ENCODE measurements at regions not wholly inside any gene's neighbourhood (a gene's known extent, or its start where the extent isn't known, plus 50 kb on each side); places are given as distances from the start of the nearest gene placed in this dataset.
A peak's percentile ranks its signal among the peaks of the same experiment; 100 is the strongest.

DNA sequence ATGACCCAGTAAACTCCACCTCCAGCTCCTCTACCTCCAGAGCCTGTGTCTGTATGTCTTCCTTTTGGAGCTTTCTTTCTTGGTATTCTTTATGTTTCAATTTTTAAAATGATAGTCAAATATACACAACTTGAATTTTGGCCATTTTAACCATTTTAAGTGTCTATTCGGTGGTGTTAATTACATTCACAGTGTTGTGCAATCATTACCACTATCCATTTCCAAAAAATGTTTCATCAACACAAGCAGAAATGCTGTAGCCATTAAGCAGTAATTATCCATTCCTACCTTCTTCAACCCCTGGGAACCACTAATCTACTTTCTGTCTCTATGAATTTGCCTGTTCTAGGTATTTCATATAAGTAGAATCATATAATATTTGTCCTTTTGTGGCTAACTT, 194.5 kb upstream of the TSC22D2 start:
- no peak for DNase-seq

GRCh38 chr3:150210461-150211110, 197.5 kb upstream of the TSC22D2 start:
- DNase-seq: no peak

DNA sequence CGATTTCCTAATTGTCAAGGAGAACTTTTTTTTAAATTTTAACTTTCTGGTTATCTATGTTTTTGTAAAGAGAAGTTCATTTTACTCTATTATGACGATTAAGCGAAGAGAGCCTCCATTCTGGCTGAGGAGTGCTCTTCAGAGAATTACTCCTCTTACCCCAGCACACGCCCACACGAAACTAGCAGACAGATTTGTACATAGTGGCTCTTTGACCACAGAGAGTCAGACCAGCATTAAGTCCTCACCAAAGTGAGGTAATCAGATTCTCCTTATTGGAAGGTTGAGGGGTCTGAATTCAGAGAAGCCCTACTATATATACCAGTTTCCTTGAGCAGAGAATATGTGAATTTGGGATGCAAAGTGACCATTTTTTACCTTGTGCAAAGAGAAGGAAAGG, 204.8 kb upstream of the TSC22D2 start:
- no peak for DNase-seq

DNA sequence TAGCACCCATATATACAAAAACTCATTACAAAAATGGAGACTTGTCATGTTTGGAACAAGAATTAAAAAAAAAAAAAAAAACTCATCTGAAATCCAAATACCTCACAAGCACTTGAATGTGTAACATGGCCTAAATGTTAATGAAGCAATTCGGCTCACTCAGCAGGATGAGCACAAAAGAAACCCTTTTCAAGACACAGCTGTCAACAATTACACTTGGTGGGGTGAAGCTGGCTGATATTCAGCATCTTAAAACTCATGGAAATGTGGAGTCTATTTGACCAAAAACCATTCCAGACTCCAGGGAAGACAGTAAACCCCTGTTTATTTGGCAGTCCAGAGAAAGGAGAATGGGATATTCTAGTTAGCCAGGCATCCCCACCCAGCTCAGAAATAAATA, 205.4 kb upstream of the TSC22D2 start:
- no peak for DNase-seq

- DNase-seq: no peak
Observed at GRCh38 chr3:150194957-150195356, 213.1 kb upstream of the TSC22D2 start.

- no peak for DNase-seq
Observed at GRCh38 chr3:150194513-150194912, 213.6 kb upstream of the TSC22D2 start.

DNA sequence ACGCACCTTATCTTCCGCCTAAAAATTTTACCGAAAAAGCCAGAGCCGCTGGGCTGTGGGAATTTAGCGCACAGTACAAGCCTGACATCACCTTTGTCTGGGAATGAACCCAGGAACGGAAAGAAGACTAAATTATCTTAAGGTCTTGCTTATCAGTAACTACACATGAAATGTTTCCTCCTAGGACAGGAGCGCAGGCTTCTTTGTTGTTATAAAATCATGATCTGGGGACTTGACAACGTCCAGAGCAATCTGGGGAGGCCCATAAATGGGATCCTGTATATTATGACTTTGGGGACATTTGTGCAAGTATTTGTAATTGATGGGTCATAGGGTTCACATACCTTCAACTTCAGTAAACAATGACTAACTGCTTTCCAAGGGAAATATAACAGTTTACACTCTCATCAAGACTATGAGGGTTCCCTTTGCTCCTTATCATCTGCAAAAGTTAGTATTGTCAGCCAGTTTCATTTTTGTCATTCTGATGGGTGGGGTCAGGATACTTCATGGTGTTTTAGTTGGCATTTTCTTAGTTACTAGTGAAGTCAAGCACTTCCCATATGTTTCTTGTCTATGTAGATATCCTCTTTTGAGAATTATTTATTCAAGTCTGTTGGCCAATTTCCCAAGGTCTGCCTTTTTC, 213.9 kb upstream of the PFN2 start:
- DNase-seq: no peak

DNA sequence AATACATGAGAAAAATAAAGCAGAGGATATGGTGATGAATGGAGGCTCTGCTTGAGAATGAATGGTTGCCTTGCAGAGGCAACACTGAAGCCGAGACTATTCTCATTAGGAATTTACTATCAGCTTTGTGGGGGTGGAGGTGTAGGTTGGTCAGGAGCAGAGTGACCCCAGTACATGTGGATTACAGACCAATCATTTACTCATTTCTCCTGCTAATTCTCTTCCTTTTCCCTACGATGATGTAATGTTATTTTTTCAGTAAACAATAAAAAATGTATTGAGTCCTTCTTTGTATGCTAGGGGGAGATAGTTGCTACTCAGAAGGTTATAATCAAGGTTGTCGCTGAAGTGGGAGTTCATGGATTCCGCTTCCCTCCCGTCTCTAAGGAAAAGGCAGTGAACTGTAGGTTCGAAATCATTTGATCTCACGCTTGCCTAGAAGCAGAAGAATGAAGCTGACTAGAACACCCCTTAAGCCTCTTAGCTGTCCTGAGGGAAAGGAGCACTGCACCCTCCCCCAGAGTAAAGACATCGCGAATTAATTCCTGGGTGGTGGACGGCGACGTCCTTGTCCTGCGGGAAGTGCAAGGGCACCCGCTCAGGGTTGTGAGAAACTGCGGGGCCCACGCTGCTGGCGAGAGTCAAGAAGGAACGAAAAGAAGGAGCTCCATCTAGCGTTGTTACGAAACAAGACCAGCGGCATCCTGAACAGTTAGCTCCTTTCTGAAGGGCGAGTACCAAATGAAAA, 213.2 kb upstream of the PFN2 start:
- DNase-seq: peak; percentile 77

DNA sequence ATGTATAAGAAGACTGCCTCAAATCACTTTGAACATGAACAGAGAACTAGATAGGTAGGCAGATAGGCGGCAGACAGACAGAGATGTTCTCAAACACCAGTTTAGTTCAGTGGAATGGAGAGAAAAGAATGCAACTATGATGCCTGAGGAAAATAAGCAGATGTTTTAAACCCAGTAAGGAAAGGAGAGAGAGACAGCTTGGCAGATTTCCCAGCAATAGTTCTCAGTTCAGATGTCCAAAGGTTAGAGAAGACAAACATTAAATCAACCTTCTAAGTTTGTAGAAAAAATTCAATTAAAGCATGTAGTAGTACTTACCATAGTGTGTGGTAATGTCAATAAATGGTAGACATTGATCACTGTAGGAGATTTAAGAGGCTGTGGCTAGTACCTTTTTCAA, 209.6 kb upstream of the PFN2 start:
- DNase-seq: peak; percentile 49

- no peak for DNase-seq
Observed at GRCh38 chr3:150179330-150179729, 208.6 kb upstream of the PFN2 start.

GRCh38 chr3:150177673-150178381, 207.1 kb upstream of the PFN2 start:
- peak; percentile 91 for DNase-seq

DNA sequence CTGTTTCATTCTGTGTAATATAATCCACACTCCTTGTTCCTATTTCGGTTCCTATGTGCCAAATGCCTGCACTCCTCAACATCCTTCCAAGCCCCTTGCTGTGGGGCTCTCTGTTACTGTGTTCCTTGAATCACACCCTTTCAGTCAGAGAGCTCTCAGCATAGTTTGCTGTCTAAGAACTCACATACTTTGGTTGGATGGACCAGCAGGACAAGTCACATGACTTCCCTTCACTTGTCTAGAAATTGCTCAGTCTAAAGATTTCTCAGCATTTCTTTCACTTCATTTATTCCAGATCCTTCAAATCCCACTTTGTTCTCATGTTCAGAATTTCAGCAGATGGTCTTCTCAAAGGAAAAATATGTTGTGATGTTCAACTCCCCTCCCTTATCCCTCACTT, 203.5 kb upstream of the PFN2 start:
- DNase-seq: no peak

- DNase-seq: no peak
Observed at GRCh38 chr3:150172356-150172755, 201.7 kb upstream of the PFN2 start.

DNA sequence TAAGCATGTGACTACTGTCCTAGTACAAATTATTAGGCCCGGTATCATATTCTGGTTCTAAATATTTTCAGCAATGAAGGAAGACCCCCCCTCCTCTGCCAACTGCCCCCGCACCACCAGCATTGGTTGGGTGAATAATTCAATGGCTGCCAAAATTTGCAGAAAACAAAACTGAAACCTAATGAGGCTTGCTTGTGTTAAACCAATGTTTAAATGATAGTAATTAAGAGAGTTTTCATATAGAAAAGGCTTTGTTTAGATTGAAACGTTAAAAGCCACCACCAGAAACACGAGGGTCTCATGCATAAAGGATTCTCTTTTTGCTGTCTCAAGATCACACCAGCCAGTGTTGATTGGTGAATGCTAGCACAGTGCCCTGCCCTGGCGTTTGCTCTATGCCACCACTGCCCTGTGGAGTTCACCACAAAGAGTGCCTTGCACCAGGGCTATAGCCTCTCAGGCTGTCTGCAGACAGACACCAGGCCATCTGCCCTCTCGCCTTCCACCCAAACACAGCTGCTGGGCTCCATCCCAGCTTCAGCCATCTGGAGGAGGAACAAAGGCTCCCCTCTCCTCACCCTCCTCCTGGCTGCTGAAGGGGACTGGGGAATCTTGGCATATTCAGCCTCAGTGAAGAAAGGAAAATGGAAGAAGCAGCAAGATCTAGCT, 200.3 kb upstream of the PFN2 start:
- no peak for DNase-seq

DNA sequence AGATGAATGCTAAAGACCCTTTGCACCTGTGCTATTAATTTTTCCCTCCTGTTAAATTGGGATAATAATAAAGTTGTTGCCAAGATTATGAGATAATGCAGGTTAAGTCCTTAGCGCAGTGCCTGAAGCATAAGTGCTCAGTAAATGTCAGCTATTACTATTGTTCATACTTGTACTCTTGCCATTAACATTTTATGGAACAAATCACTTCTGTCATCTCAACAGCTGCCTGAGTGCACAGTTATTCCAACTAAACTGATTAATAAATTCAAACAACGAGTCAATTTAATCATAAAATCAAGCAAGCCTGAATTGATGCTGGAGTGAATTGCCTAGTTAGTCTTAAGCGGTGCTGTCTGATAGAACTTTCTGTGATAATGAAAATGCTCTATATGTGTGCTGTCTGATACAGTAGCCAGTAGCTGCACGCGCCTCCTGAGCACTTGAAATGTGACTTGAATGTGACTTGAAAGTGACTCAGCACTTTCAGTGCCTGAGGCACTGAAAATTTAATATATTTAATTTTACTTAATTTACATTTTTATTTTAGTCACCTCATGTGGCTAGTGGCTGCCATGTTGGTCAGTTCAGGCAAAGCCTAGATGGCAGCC, 198.7 kb upstream of the PFN2 start:
- no peak for DNase-seq

DNA sequence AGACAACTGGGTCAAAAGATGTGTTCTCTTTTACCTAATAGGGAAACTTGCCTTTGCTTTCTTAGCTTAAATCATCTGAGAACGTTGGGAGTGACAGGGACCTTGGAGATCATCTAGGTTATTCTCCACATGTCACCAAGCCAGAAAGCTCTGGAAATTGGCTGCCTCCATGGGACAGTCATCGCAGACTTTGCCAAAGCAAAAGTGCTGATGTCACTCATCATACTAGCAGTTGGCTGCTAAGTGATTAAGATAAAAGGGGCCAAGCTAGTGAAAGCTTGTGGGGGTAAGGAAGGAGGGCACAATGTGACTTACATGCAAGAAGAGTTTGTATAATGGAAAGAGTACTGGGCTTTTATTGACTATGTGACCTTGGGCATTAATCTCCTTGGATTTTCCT, 198.0 kb upstream of the PFN2 start:
- no peak for DNase-seq

GRCh38 chr3:150165396-150166094, 194.8 kb upstream of the PFN2 start:
- no peak for DNase-seq

DNA sequence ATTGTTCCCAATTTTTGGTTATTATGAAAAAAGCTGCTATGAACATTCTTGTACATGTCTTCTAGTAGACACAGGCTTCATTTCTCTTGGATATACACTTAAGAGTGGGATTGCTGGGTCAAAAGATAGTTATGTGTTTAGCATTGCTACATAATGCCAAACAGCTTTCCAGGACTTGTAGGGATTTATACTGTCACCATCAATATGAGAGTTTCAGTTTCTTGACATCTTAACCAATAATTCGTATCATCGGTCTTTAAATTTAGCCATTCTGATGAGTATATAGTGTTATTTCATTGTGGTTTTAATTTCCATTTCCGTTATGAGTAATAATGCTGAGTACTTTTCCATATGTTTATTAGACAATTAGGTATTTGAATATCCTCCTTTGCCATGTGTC, 190.3 kb upstream of the PFN2 start:
- DNase-seq: no peak

DNA sequence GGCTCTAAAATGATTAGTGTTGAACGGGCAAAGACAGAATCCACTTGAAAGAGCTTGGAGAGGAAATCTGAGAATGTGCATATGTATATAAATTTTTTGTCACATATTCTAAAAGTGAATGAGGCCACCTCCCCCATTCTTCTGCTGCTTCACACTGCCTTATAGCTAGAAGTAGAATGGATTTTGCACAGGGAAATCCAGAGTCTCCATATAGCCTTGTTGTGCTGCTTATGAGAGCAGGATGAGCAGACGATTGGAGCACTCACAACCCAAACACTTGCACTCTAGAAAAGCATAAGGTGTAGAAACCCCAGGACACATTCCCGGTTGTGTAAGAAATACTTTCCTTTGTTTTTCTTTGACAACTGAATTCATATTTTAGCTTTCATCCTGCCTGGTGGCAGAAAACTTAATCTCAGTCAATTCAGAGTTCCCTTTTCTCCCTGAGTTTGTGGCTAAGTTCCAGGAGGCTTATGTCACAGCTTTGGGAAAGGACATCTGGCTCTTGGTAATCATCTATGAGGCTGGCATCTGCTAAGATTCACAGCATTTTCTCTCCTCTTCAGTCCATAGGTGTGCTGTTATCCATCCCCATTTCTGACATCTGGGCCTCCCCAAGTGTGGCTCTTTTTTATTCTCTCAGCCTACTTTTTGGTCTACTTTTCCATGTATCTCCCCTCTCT, 188.4 kb upstream of the PFN2 start:
- DNase-seq: no peak

GRCh38 chr3:150152567-150152966, 181.9 kb upstream of the PFN2 start:
- no peak for DNase-seq

GRCh38 chr3:150150633-150151032, 179.9 kb upstream of the PFN2 start:
- DNase-seq: no peak

All from kidney glomerular epithelial cell (primary cell).